GM12873 (cell line): ENCODE measurements at regions not wholly inside any gene's neighbourhood (a gene's known extent, or its start where the extent isn't known, plus 50 kb on each side); places are given as distances from the start of the nearest gene placed in this dataset.

Experiments used
- CTCF ChIP-seq: IDR thresholded peaks from 2 replicates; pipeline ENCODE4 v1.5.1; 2012; ENCODE audit warnings: low read depth, mild to moderate bottlenecking, moderate library complexity, low read length, control low read depth; ENCODE audit not compliant: insufficient read depth; ENCODE audit errors: missing control alignments

- TF ChIP-seq CTCF, result no peak
Observed at GRCh38 chr18:45506951-45507350, 108.3 kb upstream of the SLC14A2 start.

- no peak for TF ChIP-seq CTCF
Observed at GRCh38 chr18:45509535-45509934, 105.7 kb upstream of the SLC14A2 start.

GRCh38 chr18:45510656-45511055, 104.6 kb upstream of the SLC14A2 start:
- no peak for TF ChIP-seq CTCF

DNA sequence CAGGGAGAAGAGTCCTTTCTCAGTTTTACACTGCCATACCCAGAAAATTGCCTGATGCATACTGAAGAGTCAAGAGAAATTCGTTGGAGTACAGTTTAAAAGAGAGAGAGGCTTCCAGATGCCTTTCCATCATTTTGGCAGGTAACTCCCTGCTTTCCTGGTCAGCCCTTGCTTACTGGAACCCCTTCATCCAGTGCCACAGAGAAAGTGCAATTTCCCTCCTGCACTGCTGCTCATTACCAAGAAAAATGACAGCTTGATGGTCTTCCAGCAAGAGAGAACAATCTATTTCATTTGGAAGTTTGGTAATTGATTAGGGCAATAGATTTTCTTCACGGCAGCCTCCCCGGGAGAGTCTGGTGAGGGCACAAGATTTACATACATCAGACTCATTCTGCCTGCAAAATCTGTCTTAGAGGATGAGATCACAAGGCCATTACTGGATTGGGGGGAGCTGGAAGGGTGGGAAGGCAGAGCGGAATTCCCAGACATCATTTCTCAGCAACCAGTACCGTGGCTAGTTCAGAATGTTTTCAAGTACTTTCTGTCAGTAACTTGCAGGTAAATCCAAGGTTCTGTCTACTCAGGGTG, 102.8 kb upstream of the SLC14A2 start:
- no peak for TF ChIP-seq CTCF

- no peak for TF ChIP-seq CTCF
Observed at GRCh38 chr18:45517181-45517741, 98.0 kb upstream of the SLC14A2 start.

DNA sequence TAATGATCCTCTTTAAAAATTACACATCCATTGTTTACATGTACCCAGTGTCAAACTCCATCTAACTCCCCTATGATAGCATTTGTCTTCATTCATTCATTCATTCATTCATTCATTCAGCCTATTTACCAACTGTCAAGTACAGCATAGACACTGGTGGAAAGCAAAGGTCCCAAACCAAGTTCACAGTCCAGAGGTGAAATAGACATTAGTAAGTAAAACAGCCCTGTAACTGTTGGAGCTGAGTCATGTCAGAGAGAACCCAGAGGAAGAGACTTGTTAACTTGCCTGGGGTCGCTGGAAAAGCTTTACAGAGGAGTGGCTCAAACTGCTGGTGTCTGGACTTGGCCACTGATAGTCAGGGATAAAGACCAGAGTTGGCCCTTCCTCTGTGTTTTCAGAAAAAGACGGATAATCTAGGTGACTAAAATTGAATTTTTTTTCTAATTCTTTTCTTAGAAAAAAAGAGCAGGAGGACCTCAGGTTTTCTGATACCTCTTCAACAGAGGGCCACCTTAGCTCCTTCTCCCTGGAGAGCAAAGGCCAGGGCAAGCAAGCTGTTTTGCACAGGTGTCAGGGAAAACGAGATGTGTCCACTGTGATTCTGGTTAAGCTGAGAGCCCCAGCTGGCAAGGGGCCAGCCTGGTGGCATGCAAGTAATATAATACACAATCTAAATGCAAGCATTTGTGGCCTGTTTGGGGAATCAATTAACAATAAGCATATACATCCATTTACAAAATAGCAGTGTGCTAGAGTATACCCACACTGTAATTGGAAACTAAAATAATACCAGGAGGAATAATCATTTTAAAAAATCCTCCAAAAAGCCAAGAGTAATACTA, 96.7 kb upstream of the SLC14A2 start:
- TF ChIP-seq CTCF, result no peak
